ENCODE measurements at regions not wholly inside any gene's neighbourhood (a gene's known extent, or its start where the extent isn't known, plus 50 kb on each side); places are given as distances from the start of the nearest gene placed in this dataset.

DNA sequence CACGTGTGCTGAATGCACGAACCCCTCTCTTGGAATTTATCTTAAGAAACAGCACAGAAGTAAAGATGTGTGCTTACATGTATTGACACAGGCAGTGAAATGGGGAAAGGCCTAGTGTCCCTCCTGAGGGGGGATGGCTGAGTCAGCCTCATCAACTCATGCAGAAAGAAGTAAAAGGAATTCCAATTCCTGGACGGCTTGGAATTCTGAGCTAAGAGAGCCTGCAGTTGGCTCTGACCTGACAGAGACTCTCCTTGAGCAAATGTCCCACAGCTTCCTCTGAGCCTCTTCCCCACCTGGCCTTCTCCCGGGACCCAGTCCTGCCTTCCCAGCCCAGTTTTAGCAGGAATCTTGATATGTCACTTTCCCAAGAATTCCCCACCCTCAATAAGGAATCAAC, 542.4 kb upstream of the ADARB2 start:
- Histone ChIP-seq H3K4me1 (ENCODE audit: low read depth) (no peaks in the 10 kb centered on the region), H3K9me3 (ENCODE audit: low read depth) (no peaks in the 10 kb centered on the region), H3K27ac (no peak overlapping the region), H3K36me3 (no peaks in the 10 kb centered on the region), H3K27me3 (no peaks in the 10 kb centered on the region), H3K4me3 (no peak overlapping the region)
- DNase-seq (ENCODE audit: low read depth in 1 of 2, low spot score in 1 of 2), result no peak
- TF ChIP-seq, protein P1, sequence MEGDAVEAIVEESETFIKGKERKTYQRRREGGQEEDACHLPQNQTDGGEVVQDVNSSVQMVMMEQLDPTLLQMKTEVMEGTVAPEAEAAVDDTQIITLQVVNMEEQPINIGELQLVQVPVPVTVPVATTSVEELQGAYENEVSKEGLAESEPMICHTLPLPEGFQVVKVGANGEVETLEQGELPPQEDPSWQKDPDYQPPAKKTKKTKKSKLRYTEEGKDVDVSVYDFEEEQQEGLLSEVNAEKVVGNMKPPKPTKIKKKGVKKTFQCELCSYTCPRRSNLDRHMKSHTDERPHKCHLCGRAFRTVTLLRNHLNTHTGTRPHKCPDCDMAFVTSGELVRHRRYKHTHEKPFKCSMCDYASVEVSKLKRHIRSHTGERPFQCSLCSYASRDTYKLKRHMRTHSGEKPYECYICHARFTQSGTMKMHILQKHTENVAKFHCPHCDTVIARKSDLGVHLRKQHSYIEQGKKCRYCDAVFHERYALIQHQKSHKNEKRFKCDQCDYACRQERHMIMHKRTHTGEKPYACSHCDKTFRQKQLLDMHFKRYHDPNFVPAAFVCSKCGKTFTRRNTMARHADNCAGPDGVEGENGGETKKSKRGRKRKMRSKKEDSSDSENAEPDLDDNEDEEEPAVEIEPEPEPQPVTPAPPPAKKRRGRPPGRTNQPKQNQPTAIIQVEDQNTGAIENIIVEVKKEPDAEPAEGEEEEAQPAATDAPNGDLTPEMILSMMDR (IDR thresholded peaks at IDR 0.05; ENCODE audit: low read depth, low read length), result no peak

DNA sequence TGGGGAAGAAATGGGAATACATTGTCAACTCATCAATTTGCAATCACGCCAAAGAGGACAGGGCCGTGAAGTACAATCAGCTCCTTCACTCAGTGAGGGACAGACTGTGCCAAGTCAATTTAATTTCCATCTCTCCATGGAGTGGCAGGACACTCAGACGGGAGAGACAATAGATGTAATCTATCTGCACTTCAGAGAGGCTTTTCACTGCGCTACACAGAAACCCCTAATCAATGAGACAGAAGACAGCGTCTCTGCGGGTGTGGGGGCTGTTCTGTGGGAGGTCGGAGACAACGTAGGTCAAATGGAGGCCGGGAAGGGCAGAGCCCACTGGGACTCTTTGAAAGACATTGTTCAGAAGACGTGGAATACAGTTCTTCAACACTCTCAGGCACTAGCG, 541.0 kb upstream of the ADARB2 start:
- no peaks in the 10 kb centered on the region for H3K27me3 ChIP-seq
- H3K4me1 ChIP-seq (ENCODE audit: low read depth), result no peaks in the 10 kb centered on the region
- no peak overlapping the region for H3K27ac ChIP-seq
- no peak overlapping the region for H3K4me3 ChIP-seq
- TF ChIP-seq, protein P1 (IDR thresholded peaks at IDR 0.05; ENCODE audit: low read depth, low read length), result no peak
- no peaks in the 10 kb centered on the region for H3K9me3 ChIP-seq (ENCODE audit: low read depth)
- no peak for DNase-seq (ENCODE audit: low read depth in 1 of 2, low spot score in 1 of 2)
- no peaks in the 10 kb centered on the region for H3K36me3 ChIP-seq

DNA sequence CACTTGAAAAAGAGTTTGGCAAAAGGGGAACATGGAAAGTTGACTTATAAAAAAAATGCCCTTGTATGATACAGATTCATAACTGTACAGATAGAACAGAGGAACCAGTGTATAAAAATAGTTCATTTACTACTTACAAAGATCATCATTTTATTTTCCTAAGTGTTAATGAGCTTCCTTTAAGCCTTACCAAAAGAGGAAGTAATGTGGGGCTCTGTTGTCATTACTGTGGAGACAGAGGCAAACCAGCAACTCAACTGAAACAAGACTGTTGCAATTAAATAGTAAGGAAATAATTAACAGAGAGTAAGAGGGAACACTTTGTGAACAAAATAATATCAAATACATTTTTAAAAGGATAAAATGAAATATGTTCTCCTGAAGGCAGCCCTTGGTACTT, 526.2 kb upstream of the ADARB2 start:
- no peaks in the 10 kb centered on the region for H3K4me1 ChIP-seq (ENCODE audit: low read depth)
- no peak for DNase-seq (ENCODE audit: low read depth in 1 of 2, low spot score in 1 of 2)
- H3K36me3 ChIP-seq, result no peaks in the 10 kb centered on the region
- no peak overlapping the region for H3K27ac ChIP-seq
- H3K27me3 ChIP-seq, result no peaks in the 10 kb centered on the region
- TF ChIP-seq, protein P1 (IDR thresholded peaks at IDR 0.05; ENCODE audit: low read depth, low read length), result no peak
- H3K4me3 ChIP-seq, result no peak overlapping the region
- H3K9me3 ChIP-seq (ENCODE audit: low read depth), result no peaks in the 10 kb centered on the region

DNA sequence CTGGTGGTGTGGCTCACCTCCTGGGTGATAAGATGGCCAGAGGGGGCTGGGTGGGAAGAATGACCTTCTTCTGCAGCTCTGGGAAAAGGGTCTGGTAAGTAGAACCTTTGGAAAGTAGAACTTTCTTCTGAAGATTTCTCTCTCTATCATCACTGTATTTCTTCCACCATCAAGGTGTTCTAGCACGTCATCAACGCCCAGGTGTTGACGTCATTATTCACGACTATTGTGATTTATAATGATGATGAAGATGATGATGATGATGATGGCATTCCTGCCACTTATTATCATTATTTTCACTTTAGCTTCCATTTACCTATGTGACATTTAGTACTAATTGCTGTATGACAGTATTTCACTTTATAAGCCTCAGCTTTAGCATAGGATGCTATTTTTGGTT, 525.6 kb upstream of the ADARB2 start:
- H3K9me3 ChIP-seq (ENCODE audit: low read depth), result no peaks in the 10 kb centered on the region
- H3K36me3 ChIP-seq, result no peaks in the 10 kb centered on the region
- TF ChIP-seq, protein P1 (IDR thresholded peaks at IDR 0.05; ENCODE audit: low read depth, low read length), result no peak
- no peaks in the 10 kb centered on the region for H3K4me1 ChIP-seq (ENCODE audit: low read depth)
- DNase-seq (ENCODE audit: low read depth in 1 of 2, low spot score in 1 of 2), result no peak
- no peak overlapping the region for H3K4me3 ChIP-seq
- H3K27me3 ChIP-seq, result no peaks in the 10 kb centered on the region
- H3K27ac ChIP-seq, result no peak overlapping the region

DNA sequence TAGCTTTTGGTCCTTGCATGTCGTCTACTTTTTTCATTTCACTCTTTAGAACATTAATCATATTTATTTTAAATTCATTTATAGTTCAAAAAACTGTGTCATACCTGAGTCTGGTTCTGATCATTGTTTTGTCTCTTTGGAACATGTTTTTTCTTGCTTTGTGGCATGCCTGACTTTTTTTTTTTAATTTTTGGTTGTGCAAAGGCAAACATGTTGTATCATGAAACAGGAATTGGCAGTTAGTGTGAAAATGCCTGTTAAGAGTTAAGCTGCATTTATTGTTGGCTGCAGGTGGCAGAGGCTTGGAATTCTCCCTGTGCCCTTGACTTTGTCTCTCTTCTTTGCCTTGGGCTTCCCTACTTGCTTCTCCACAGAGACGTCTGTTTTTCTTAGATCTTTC, 525.0 kb upstream of the ADARB2 start:
- H3K27me3 ChIP-seq, result no peaks in the 10 kb centered on the region
- no peak for DNase-seq (ENCODE audit: low read depth in 1 of 2, low spot score in 1 of 2)
- TF ChIP-seq, protein P1 (IDR thresholded peaks at IDR 0.05; ENCODE audit: low read depth, low read length), result no peak
- no peaks in the 10 kb centered on the region for H3K36me3 ChIP-seq
- H3K4me3 ChIP-seq, result no peak overlapping the region
- H3K4me1 ChIP-seq (ENCODE audit: low read depth), result no peaks in the 10 kb centered on the region
- no peak overlapping the region for H3K27ac ChIP-seq
- H3K9me3 ChIP-seq (ENCODE audit: low read depth), result no peaks in the 10 kb centered on the region

DNA sequence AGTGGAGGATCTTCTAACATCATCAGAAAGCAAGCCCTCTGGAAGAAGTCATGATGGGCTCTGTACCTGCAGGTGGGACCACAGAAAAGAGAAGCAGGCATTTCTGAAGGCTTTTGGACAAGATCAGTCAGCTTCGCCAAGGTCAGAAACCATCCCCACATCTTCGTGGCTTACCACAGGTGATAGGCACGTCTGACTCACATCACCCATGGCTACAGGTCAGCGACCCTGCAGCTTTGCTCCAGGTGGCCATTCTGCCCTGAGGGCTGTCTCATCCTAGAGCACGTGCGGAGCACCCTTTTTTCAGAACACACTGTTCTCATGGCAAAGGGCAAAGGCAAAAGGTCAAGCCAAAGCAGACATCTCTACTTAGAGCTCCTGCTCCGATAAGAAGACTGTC, 518.9 kb upstream of the ADARB2 start:
- Histone ChIP-seq H3K9me3 (ENCODE audit: low read depth) (no peaks in the 10 kb centered on the region), H3K4me3 (no peak overlapping the region), H3K27me3 (no peaks in the 10 kb centered on the region), H3K36me3 (no peaks in the 10 kb centered on the region), H3K27ac (no peak overlapping the region), H3K4me1 (ENCODE audit: low read depth) (no peaks in the 10 kb centered on the region)
- no peak for DNase-seq (ENCODE audit: low read depth in 1 of 2, low spot score in 1 of 2)
- TF ChIP-seq, protein P1 (IDR thresholded peaks at IDR 0.05; ENCODE audit: low read depth, low read length), result no peak

Measured in cardiac muscle cell (in vitro differentiated cells and primary cell).